Stomach smooth muscle (tissue), 2 donors: ENCODE measurements at regions not wholly inside any gene's neighbourhood (a gene's known extent, or its start where the extent isn't known, plus 50 kb on each side); places are given as distances from the start of the nearest gene placed in this dataset.

ENCODE experiments used
- H3K27ac ChIP-seq: one replicate; pipeline ENCODE4 v1.7.0; 2013; ENCODE audit warnings: mild to moderate bottlenecking, low read length, inconsistent platforms
- H3K27me3 ChIP-seq, 2 donors: one replicate each; pipeline ENCODE4 v1.7.0; 2013; ENCODE audit warnings: low read length in 2 of 2; ENCODE audit not compliant: insufficient read depth in 2 of 2, control insufficient read depth in 1 of 2
- H3K36me3 ChIP-seq, 2 donors: one replicate each; pipeline ENCODE4 v1.7.0; 2013; ENCODE audit warnings: low read length in 2 of 2; ENCODE audit not compliant: control insufficient read depth in 2 of 2, insufficient read depth in 2 of 2
- H3K4me1 ChIP-seq: one replicate; pipeline ENCODE4 v1.7.0; 2013; ENCODE audit warnings: low read length; ENCODE audit not compliant: control insufficient read depth, insufficient read depth
- H3K4me3 ChIP-seq, 2 donors: one replicate each; pipeline ENCODE4 v1.7.0; 2013; ENCODE audit warnings: low read length in 2 of 2
- H3K9ac ChIP-seq, 2 donors: one replicate each; pipeline ENCODE4 v1.7.0; 2013; ENCODE audit warnings: low read length in 2 of 2, mild to moderate bottlenecking in 1 of 2
- H3K9me3 ChIP-seq, 2 donors: one replicate each; pipeline ENCODE4 v1.7.0; 2013; ENCODE audit warnings: low read length in 2 of 2; ENCODE audit not compliant: control insufficient read depth in 2 of 2
- donor health status: healthy.
- donor health status: Pancreatic carcinoma.

- Histone ChIP-seq H3K4me3 (no peak overlapping the region), H3K27me3 (no peaks in the 10 kb centered on the region), H3K4me1 (peaks cover 16% of the 10 kb centered on the region), H3K36me3 (no peaks in the 10 kb centered on the region), H3K9ac (no peak overlapping the region), H3K9me3 (no peaks in the 10 kb centered on the region), H3K27ac (no peak overlapping the region)
These were observed 142.3 kb upstream of the JUN start for GRCh38 chr1:58926152-58926551.

DNA sequence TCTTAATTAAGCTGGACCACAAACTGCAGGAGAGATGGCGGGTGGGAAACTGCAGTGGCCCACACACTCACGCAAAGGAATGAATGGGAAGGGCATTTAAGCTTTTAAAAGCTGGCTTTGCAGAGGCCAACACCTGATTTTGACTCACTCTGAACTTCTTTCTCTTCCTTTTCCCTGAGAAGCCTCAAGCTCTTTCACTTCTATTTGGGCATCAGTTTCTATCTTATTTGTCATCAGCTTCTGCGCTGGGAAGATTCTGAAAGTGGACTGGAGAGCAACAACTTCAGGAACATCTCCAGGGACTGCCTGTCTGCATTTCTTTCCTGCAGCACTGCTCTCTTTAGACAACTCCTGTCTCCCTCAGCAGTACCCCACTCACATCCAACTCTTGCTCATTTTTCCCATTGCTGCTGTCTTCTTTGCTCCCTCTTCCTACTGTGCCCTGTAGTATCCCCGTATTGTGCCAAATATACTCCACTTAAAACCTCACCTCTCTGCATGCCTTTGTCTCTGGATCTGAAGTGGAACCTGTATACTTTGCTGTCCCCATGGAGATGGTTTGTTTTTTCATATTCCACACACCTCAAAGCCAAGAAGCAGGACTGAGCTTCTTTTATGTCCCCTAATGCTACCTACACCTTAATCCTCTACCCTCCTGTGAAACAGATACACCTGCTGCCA is 143.3 kb upstream of the JUN start:
- H3K4me3 ChIP-seq, result no peak overlapping the region
- no peaks in the 10 kb centered on the region for H3K9me3 ChIP-seq
- H3K9ac ChIP-seq, result no peak overlapping the region
- H3K4me1 ChIP-seq, result peaks cover 12% of the 10 kb centered on the region
- H3K36me3 ChIP-seq, result no peaks in the 10 kb centered on the region
- H3K27ac ChIP-seq, result no peak overlapping the region
- H3K27me3 ChIP-seq, result no peaks in the 10 kb centered on the region

DNA sequence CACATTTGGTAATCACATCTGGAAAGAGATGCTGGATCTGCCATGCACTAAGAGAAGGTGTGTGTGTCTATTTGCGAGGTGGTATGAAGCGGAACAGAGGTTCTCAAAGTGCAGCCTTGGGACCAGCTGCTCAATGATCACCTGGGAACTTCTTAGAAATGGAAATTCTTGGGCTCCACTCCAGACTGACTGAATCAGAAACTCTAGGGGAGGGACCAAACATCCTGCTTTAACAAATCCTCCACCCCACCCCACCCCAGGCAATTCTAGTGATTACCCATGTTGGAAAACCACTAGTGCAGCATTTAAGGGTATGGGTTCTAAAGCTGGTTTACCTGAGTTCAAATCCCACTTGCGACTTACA is 143.9 kb upstream of the JUN start:
- Histone ChIP-seq H3K9me3 (no peaks in the 10 kb centered on the region), H3K4me1 (peaks cover 9% of the 10 kb centered on the region), H3K27ac (no peak overlapping the region), H3K4me3 (no peak overlapping the region), H3K9ac (no peak overlapping the region), H3K27me3 (no peaks in the 10 kb centered on the region), H3K36me3 (no peaks in the 10 kb centered on the region)

DNA sequence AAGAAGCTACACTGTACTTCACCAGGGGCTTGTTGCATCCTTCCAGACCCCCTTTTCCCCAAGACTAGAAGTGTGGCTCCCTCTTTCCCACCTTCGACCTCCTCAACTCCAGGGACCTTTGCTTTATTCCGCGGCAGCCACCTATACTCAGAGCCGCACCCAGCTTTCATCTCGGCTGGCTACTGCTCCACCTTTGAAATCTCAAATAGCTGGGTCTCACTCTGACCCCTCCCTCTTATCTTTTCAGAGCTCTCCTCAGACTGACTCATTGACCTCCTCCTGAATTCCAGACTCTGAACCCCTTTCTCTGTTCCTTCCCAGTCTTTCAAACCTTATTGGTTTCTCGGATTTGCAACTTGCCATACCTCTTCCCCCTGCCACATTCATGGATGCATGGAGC is 144.7 kb upstream of the JUN start:
- Histone ChIP-seq H3K36me3 (no peaks in the 10 kb centered on the region), H3K27ac (no peak overlapping the region), H3K9ac (no peak overlapping the region), H3K4me3 (no peak overlapping the region), H3K9me3 (no peaks in the 10 kb centered on the region), H3K4me1 (peaks cover 7% of the 10 kb centered on the region), H3K27me3 (no peaks in the 10 kb centered on the region)

- H3K4me3 ChIP-seq, result no peak overlapping the region
- no peaks in the 10 kb centered on the region for H3K9me3 ChIP-seq
- no peaks in the 10 kb centered on the region for H3K27me3 ChIP-seq
- H3K36me3 ChIP-seq, result no peaks in the 10 kb centered on the region
- no peak overlapping the region for H3K9ac ChIP-seq
- H3K4me1 ChIP-seq, result peaks cover 7% of the 10 kb centered on the region
- H3K27ac ChIP-seq, result no peak overlapping the region
These were observed 146.0 kb upstream of the JUN start for GRCh38 chr1:58929671-58930325.

GRCh38 chr1:58931024-58931423 is 147.2 kb upstream of the JUN start:
- no peaks in the 10 kb centered on the region for H3K9me3 ChIP-seq
- H3K9ac ChIP-seq, result no peak overlapping the region
- H3K4me3 ChIP-seq, result no peak overlapping the region
- no peak overlapping the region for H3K27ac ChIP-seq
- peaks cover 7% of the 10 kb centered on the region for H3K4me1 ChIP-seq
- no peaks in the 10 kb centered on the region for H3K27me3 ChIP-seq
- no peaks in the 10 kb centered on the region for H3K36me3 ChIP-seq

DNA sequence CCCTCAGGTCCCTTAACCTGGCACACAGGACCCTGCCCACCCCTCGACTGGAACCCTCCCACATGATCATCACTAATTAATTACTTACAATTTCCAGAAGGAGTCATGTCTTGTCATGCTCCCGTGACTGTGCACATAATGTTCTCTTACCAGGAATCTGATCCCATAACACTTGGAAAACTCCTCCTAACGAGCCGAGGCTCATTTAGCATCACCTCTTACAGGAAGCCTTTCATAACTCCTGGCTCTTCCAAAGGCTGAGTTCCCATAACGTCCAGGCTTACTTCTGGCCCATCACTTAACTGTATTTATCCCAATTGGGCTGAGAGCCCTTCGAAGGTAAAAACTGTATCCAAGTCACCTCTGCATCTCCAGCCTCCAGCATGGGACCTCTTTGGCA is 147.9 kb upstream of the JUN start:
- Histone ChIP-seq H3K36me3 (no peaks in the 10 kb centered on the region), H3K27me3 (no peaks in the 10 kb centered on the region), H3K27ac (no peak overlapping the region), H3K4me3 (no peak overlapping the region), H3K9ac (no peak overlapping the region), H3K9me3 (no peaks in the 10 kb centered on the region), H3K4me1 (peaks cover 7% of the 10 kb centered on the region)

- Histone ChIP-seq H3K4me1 (peaks cover 4% of the 10 kb centered on the region), H3K4me3 (no peak overlapping the region), H3K27me3 (no peaks in the 10 kb centered on the region), H3K9me3 (no peaks in the 10 kb centered on the region), H3K27ac (no peak overlapping the region), H3K36me3 (no peaks in the 10 kb centered on the region), H3K9ac (no peak overlapping the region)
These were observed 149.2 kb upstream of the JUN start for GRCh38 chr1:58932859-58933598.

DNA sequence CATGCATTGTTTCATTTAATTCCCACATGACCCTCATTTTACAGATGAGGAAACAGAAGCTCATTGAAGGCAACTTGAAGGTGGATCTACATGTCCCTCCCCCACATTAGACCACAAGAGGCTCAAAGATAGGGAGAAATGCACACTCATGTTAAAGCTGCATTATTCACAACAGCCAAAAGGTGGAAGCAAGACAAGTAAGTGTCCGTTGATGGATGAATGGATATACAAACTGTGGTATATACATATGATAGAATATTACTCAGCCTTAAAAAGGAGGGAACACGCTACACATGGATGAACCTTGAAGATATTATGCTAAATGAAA is 149.7 kb upstream of the JUN start:
- Histone ChIP-seq H3K27me3 (no peaks in the 10 kb centered on the region), H3K4me1 (peaks cover 4% of the 10 kb centered on the region), H3K27ac (no peak overlapping the region), H3K4me3 (no peak overlapping the region), H3K9me3 (no peaks in the 10 kb centered on the region), H3K36me3 (no peaks in the 10 kb centered on the region), H3K9ac (no peak overlapping the region)

DNA sequence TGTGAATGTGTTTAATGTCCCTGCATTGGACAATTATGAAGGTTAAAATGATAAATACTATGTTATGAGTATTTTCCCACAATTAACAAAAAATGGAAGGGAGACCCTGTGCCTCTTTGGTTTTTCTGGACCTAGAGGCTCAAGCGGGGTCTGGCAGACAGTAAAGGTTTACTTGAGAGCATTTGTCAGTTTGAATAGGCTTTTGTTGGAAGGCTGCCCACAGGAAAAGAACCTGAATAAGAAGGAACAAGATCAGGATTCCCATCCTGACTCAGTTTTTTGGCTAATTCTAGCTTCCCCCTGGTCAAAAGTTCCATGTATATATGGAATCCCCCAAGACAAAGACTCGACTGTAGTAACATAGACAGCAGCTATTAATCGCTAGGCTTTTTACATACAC is 150.9 kb upstream of the JUN start:
- H3K9ac ChIP-seq, result no peak overlapping the region
- peaks cover 4% of the 10 kb centered on the region for H3K4me1 ChIP-seq
- no peak overlapping the region for H3K27ac ChIP-seq
- no peaks in the 10 kb centered on the region for H3K27me3 ChIP-seq
- no peaks in the 10 kb centered on the region for H3K9me3 ChIP-seq
- H3K4me3 ChIP-seq, result no peak overlapping the region
- no peaks in the 10 kb centered on the region for H3K36me3 ChIP-seq

- Histone ChIP-seq H3K4me3 (no peak overlapping the region), H3K9ac (no peak overlapping the region), H3K36me3 (no peaks in the 10 kb centered on the region), H3K27me3 (no peaks in the 10 kb centered on the region), H3K4me1 (peaks cover 4% of the 10 kb centered on the region), H3K9me3 (no peaks in the 10 kb centered on the region), H3K27ac (no peak overlapping the region)
These were observed 153.1 kb upstream of the JUN start for GRCh38 chr1:58936973-58937372.
